Breast epithelium (tissue), 4 donors: ENCODE measurements at regions not wholly inside any gene's neighbourhood (a gene's known extent, or its start where the extent isn't known, plus 50 kb on each side); places are given as distances from the start of the nearest gene placed in this dataset.

Source experiments
- DNase-seq, 2 donors: peaks; one replicate each; pipeline ENCODE4 v3.0.0-alpha.2; 2019; ENCODE audit warnings: low spot score in 2 of 2
- H3K27ac ChIP-seq, 2 donors: fragments of 200-600 bp; sonication (generic) in 1 of 2; one replicate each; pipeline ENCODE4 v1.5.1; 2016 to 2019; ENCODE audit warnings: mild to moderate bottlenecking in 1 of 2
- H3K27me3 ChIP-seq, 2 donors: fragments of 200-600 bp; sonication (generic) in 1 of 2; one replicate each; pipeline versions ENCODE4 v1.5.1 to v1.6.0; 2017 to 2019; ENCODE audit warnings: control low read depth in 1 of 2, mild to moderate bottlenecking in 1 of 2
- H3K36me3 ChIP-seq: fragments of 200-600 bp; one replicate; pipeline ENCODE4 v1.5.1; 2019
- H3K4me1 ChIP-seq, 2 donors: fragments of 200-600 bp; sonication (generic); one replicate each; pipeline ENCODE4 v1.5.1; 2016 to 2019; ENCODE audit warnings: control low read depth in 1 of 2
- H3K4me3 ChIP-seq, 3 donors: fragments of 200-600 bp; sonication (generic); 1 replicate in 2 of 3; 2 replicates in 1 of 3; pipeline ENCODE4 v1.5.1; 2016 to 2019; ENCODE audit warnings: mild to moderate bottlenecking in 3 of 3, moderate library complexity in 2 of 3
- H3K9me3 ChIP-seq, 2 donors: fragments of 200-600 bp; sonication (generic) in 1 of 2; one replicate each; pipeline ENCODE4 v1.5.1; 2016 to 2019; ENCODE audit warnings: control low read depth in 1 of 2
- CTCF ChIP-seq, 3 donors: fragments of 450-650 bp; IDR thresholded peaks; one replicate each; pipeline ENCODE4 v1.5.1; 2016 to 2017; ENCODE audit warnings: antibody characterized with exemption in 3 of 3, mild to moderate bottlenecking in 3 of 3, moderate library complexity in 3 of 3
- POLR2A ChIP-seq: fragments of 450-650 bp; IDR thresholded peaks from one replicate; pipeline ENCODE4 v1.6.1; 2016; ENCODE audit warnings: antibody characterized with exemption, mild to moderate bottlenecking, moderate library complexity
- POLR2AphosphoS5 ChIP-seq, 3 donors: sonication (generic); formaldehyde crosslinking; IDR thresholded peaks; one replicate each; pipeline ENCODE4 v1.6.1; 2017; ENCODE audit warnings: antibody characterized with exemption in 3 of 3
- intact Hi-C: fragments of 100-400 bp; cut with DNase I; formaldehyde crosslinking; loops from one replicate; pipeline ENCODE4 v1.15.1; 2023; ENCODE audit warnings: low total_unique reads

- no peak overlapping the region for H3K4me3 ChIP-seq
- no peak for DNase-seq
- TF ChIP-seq POLR2A, result no peak
- TF ChIP-seq CTCF (IDR thresholded peaks at IDR 0.05), result no peak
- no peak for TF ChIP-seq POLR2AphosphoS5 (IDR thresholded peaks at IDR 0.05)
- H3K27ac ChIP-seq, result no peak overlapping the region
- H3K4me1 ChIP-seq, result no peaks in the 10 kb centered on the region
- H3K36me3 ChIP-seq, result no peaks in the 10 kb centered on the region
- H3K9me3 ChIP-seq, result no peaks in the 10 kb centered on the region
- H3K27me3 ChIP-seq, result peaks cover 0 to 7% of the 10 kb centered on the region in 2 donors
- intact Hi-C loops, result no loop called here
Observed at GRCh38 chrX:35406386-35406785, 391.8 kb upstream of the MAGEB16 start.

- intact Hi-C loops, result no loop called here
- no peak for DNase-seq
- Histone ChIP-seq H3K27me3 (no peaks in the 10 kb centered on the region), H3K4me3 (no peak overlapping the region), H3K4me1 (no peaks in the 10 kb centered on the region), H3K9me3 (no peaks in the 10 kb centered on the region), H3K27ac (no peak overlapping the region), H3K36me3 (no peaks in the 10 kb centered on the region)
- TF ChIP-seq POLR2A, result no peak
- no peak for TF ChIP-seq POLR2AphosphoS5 (IDR thresholded peaks at IDR 0.05)
- TF ChIP-seq CTCF (IDR thresholded peaks at IDR 0.05), result no peak
Observed at GRCh38 chrX:35416782-35417181, 381.4 kb upstream of the MAGEB16 start.

- no peaks in the 10 kb centered on the region for H3K36me3 ChIP-seq
- H3K9me3 ChIP-seq, result no peaks in the 10 kb centered on the region
- DNase-seq, result no peak
- H3K4me3 ChIP-seq, result no peak overlapping the region
- no peaks in the 10 kb centered on the region for H3K4me1 ChIP-seq
- intact Hi-C loops, result no loop called here
- H3K27ac ChIP-seq, result no peak overlapping the region
- TF ChIP-seq CTCF (IDR thresholded peaks at IDR 0.05) (no peak), POLR2AphosphoS5 (IDR thresholded peaks at IDR 0.05) (no peak), POLR2A (no peak)
- H3K27me3 ChIP-seq, result peaks cover 0 to 3% of the 10 kb centered on the region in 2 donors
Observed at GRCh38 chrX:35432056-35432455, 366.1 kb upstream of the MAGEB16 start.

- no peak for DNase-seq
- intact Hi-C loops, result no loop called here
- Histone ChIP-seq H3K27me3 (peaks cover 0 to 8% of the 10 kb centered on the region in 2 donors), H3K4me3 (no peak overlapping the region), H3K36me3 (no peaks in the 10 kb centered on the region), H3K4me1 (no peaks in the 10 kb centered on the region), H3K27ac (no peak overlapping the region), H3K9me3 (no peaks in the 10 kb centered on the region)
- TF ChIP-seq POLR2A (no peak), CTCF (IDR thresholded peaks at IDR 0.05) (no peak), POLR2AphosphoS5 (IDR thresholded peaks at IDR 0.05) (no peak)
Observed at GRCh38 chrX:35439034-35439660, 359.0 kb upstream of the MAGEB16 start.

GRCh38 chrX:35439692-35440091 lies 358.4 kb upstream of the MAGEB16 start:
- Histone ChIP-seq H3K9me3 (no peaks in the 10 kb centered on the region), H3K36me3 (no peaks in the 10 kb centered on the region), H3K4me3 (no peak overlapping the region), H3K4me1 (no peaks in the 10 kb centered on the region), H3K27me3 (peaks cover 0 to 7% of the 10 kb centered on the region in 2 donors), H3K27ac (no peak overlapping the region)
- intact Hi-C loops, result no loop called here
- no peak for DNase-seq
- TF ChIP-seq POLR2A (no peak), CTCF (IDR thresholded peaks at IDR 0.05) (no peak), POLR2AphosphoS5 (IDR thresholded peaks at IDR 0.05) (no peak)
